GM19193 (cell line): ENCODE measurements at regions not wholly inside any gene's neighbourhood (a gene's known extent, or its start where the extent isn't known, plus 50 kb on each side); places are given as distances from the start of the nearest gene placed in this dataset.

Experiments
- POLR2A ChIP-seq: IDR thresholded peaks from 4 replicates; pipeline ENCODE4 v1.6.1; 2011; ENCODE audit not compliant: insufficient read depth, insufficient read length; ENCODE audit errors: extremely low read depth

DNA sequence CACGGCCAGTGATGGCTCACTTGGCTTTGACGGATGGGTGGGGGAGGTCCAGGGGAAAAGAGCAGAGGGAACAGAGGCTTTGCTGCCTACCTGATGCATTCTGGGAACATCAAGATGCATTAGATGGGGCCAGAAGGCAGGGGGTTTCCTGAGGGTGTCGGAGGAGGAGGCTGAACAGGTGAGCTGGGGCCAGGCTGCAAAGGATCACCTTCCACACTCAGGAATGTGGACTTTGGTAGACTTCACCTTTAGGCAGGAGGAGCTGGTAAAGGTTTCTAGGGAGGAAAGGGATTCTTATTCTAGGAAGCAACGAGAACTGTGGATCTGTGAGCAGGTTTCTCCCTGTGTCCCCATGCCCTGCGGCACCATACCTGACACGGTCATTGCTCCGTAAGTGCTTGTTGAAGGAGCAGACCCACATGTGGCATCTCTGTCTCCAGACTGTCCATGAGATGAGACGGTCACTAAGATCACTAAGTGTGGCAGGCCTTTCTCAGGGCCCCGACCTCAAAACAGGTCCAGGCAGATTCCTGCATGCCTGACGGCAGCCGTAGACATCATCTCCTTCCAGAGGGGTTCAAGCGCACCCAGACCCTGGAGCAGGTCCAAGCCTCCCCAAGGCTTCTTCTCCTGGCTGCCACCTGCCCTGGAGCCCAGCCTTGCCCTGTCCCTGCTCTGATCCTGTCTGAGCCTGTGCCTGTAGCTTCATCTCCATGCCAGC, 89.1 kb upstream of the SLC25A33 start:
- no peak for TF ChIP-seq POLR2A

DNA sequence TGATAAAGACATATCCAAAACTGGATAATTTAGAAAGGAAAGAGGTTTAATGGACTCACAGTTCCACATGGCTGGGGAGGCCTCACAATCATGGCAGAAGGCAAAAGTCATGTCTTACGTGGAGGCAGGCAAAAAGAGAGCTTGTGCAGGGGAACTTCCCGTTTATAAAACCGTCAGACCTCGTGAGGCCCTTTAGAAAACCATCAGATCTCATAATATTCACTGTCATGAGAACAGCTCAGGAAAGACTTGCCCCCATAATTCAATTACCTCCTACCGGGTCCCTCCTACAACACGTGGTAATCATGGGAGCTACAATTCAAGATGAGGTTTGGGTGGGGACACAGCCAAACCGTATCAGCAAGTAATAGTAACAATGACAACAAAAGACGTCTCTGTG, 88.2 kb upstream of the SLC25A33 start:
- TF ChIP-seq POLR2A: no peak

DNA sequence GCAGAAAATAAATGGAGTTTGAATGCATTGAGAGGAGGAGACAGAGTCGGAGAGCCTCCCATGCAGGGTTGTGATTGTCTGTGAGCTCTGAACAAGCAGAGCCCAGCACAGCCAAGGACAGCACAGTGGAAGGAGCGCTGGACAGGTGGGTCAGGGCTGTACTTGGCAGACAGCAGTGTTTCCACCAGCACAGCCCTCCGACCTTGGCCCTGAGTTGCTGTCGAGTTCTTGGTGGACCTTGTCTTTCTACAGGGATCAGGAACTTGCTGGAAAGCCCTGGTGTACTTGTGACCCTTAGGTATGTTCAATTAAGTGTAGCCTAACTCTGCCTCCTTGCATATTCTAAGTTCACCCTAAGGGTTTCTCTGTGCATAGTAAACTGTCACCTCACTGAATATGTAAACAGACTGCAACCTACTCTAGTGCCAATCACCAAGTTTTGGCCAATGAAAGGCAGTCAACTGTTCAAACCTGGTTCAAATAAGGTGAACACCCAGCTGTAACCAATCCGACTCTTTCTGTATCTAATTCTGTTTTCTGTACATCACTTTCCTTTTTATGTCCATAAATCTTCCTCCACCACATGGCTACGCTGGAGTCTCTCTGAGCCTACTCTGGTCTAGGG, 86.6 kb upstream of the SLC25A33 start:
- TF ChIP-seq POLR2A: no peak

DNA sequence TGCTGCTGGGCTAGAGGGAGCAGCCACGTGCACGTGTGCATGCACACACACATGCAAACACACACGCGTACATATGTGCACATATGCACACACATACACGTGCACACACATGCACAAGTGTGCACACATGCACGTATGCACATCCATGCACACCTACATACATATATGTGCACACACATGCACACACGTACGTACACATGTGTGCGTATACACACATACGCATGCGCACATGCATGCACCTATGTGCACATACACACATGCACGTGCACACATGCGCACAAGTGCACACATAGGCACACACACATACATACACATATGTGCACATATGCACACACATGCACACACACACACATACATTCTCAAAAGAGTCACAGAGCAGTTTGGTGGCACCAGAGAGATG, 85.9 kb upstream of the SLC25A33 start:
- no peak for TF ChIP-seq POLR2A

DNA sequence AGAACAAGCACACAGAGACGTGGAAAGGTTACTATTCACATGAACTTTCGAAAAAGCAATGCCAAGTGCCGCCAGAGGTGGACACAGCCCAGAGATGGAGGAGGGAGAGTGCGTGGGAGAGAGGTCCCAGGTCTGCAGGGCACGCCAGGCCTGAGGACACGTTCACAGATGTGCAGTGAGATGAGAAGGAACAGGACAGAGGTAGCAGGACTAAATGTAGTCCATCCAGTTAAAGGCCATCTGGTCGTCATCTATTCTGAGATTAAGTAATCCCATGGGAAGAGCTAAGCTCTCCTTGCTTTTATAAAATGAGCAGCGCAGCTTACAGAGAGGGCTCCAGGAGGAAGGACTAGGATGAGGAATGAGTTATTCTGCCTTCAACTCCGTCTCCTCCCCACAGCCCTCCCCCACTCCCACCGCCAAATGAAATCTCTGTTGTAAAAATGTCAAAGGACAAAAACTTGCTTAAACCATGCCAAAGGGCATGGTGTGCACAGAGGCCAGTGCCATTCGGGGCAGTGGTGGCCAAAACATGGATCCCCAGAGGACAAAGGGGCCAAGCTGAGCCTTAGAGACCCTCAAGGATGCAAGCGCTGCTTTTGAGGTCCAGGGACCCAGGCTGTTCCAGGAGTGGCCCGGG, 85.4 kb upstream of the SLC25A33 start:
- no peak for TF ChIP-seq POLR2A

DNA sequence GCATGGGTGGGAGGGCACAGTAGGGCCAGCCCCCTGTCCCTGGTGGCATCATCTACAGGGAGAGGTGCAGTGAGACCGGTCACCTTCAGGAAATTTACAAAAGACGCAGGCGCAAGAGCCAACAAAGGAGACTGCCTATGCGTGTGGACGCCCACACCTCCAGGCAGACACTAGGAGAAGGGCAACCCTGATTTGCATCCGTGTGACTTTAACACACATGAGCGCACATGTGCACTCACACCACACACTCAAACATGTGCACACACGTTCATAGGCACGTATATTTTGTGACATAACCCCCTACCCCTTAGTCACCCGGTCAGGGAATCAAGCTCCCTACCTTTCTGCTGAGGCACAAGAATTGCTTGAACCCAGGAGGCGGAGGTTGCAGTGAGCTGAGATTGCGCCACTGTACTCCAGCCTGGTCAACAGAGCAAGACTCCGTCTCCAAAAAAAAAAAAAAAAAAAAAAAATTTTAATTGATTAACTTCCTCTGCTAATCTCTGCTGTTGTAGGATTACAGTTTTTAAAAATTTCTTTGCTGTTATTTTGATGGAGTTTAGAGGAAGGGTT, 84.7 kb upstream of the SLC25A33 start:
- TF ChIP-seq POLR2A: no peak

DNA sequence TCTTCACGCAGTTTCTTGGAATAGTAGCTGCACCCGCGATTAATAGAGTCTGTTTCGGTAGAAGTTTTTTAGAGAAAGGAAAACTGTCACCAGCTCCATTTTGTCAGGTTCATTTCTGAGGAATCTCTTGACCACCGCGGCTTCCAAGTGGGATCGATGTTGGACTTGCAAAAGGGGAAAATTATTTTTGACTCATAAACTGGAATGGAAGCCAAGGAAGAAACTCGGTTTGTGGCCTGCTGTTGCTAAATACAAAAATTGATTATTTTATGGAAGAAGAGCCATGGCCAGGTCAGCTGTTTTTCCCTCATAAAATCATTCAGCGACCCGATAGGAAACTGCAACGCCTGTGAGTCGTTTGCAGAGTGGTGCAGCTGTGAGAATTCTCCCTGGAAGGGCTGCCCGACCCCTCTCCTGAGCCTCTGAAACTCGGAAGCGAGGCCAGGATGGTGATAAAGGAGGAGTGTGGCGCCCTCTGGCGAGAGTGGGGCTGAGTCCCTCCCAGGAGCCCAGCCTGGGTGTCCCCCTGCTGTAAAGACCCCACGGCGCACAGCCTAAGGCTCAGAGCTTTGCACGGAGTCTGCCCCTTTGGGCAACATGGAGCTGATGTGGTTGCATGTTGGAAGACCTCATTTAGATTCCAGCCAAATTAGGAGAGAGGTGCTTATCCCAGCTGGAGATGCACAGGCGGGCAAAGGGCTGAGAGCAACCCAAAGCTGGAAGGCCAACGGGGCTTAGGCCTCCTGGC, 83.6 kb upstream of the SLC25A33 start:
- no peak for TF ChIP-seq POLR2A

DNA sequence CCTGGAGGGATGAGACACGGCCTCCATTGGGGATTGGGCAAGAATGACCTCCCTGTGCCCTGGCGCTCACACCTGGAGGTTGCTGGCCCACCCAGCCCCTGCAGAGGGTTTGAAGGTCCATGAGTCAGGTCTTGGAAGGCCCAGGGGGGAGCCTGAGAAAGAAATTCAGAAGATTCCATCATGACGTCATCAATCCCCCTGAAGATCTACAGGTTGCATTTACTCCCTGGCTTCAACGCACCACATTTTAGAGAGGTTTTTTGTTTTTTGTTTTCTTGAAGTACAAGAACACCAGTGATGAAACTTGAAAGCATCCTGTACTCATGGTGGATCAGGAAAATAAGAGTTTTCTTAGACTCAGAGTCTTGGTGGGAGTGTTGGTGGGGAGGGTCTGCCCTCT, 82.4 kb upstream of the SLC25A33 start:
- TF ChIP-seq POLR2A: no peak

DNA sequence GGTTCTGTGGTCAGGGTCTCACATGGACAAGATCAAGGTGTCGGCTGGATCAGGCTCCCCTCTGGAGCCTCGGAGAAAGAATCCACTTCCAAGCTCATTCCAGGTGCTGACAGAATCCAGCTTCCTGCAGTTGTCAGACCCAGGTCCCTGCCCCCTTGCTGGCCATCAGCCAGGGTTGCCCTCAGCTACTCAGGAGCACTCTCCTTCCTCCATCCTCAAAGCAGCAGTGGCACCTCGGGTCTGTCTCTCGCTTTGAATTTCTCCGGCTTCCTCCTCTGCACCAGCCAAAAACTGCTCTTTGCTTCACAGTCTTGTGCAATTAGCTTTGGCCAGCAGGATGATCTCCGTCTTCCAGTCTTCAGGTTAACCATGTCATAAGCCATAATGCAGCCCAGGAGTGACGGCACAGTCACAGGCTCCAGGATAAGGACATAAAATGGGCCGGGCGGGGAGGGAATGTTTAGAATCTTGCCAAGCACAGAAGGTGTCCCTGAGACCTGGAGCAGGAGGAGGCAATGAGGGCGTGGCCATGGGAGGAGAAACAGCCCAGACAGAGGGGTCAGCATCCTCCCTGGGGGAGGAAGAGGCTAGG, 79.4 kb upstream of the SLC25A33 start:
- TF ChIP-seq POLR2A: no peak

DNA sequence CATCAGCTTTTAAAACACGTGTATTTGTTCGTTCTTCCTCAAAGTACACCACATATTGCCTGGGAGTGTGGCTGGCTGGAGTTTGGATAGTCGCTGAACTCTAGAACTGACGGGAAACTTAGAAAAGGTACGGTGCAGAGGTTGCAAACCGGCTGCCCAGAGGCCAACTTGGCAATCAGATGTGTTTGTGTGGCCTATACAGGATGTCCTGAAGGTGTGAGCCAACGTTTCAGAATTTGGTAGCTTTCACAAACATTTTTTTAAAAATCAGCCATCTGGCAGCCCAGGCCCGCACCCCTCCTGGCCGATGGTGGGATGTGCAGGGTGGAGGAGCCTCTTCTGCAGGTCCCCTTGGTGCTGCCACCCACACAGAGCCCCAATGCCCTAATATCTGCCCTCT, 73.6 kb upstream of the SLC25A33 start:
- no peak for TF ChIP-seq POLR2A

DNA sequence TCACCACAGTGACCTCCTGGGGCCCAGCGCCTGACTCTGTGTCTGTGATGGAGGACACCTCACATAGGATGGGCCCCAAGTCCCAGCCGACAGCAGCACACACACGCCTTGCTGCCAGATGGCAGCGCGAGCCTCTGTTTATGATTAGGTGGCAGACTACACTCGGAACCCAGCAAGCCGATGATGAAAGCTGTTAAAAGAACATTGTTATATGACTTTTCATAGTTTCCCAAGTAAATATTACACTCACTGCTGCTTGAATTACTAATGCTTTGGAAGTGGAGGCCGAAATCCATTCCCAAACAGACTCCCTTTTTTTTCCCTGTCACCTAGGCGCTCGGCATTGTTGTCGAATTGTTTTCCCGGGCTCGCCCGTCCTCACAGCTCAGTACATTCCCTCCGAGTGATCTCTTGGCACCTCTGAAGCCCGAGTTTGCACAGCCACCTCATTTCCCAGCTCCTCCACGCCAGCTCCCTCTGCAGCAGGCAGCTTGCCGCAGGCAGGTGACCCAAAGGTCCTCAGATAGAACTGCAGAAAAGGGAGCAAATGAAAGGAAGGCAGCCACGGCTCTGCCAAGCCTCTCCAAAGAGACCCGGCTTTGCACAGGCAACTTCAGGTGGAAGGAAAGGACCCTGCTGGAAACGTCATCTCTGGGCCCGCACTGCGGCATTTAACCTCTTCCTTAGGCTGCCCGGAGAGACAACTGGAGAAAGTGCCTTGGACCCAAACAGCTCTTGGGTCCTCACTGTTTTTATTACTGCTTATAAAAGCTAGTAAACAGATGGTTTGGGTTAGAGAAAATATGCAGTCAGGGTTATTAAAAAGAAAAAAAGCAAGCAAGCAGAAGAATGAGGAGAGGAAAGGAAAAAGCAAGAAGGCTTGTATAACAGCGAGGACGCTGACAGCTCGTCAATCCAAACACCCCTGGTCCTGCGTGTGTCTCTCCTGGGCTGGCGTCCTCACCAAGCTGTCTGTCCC, 72.2 kb upstream of the SLC25A33 start:
- no peak for TF ChIP-seq POLR2A

DNA sequence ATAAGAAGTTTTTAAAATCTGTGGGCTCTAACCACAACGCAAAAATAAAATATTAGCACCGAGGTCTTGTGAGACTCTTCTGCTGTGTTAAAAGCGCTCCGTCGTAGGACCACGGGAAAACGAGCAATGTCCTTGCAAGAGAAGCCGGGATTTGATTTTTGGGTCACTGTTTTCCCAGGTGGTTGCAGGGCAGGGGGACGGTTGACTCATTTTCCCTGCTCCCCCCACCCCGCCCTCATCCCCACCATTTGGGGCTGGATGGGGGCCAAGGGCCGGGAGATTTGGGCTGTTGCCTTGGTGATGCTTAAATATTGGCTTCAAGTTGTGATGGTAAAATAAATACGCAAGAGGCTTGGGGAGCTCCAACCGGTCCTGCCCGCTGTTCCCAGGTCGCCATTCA, 67.6 kb upstream of the SLC25A33 start:
- no peak for TF ChIP-seq POLR2A

DNA sequence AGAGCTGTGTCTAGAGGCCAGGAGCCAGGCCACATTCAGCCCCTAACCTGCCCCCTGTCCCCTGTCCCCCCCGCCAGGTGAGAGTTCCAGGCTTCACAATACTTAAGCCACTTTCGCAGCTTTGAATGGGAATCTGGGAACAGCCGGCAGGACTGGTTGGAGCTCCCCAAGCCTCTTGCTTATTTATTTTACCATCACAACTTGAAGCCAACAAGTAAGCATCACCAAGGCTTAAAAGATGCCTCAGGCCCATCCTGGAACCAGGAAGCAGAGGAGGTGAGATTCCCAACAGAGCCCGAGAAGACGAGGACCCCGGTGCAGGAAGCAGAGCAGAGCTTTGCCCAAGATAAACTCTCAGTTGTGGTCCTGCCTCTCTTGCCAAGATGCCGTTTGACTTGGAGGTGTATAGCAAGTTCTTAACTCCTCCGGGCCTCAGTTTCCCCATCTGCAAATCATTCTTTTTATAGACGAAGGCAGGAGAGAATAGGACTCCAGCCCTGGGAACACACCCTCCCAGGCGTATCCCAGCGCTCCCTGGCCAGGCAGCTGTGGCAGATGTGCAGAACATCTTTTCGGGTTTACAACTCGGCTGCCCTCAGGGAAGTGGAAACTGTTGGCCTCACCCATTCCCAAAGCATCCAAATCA, 66.8 kb upstream of the SLC25A33 start:
- no peak for TF ChIP-seq POLR2A

DNA sequence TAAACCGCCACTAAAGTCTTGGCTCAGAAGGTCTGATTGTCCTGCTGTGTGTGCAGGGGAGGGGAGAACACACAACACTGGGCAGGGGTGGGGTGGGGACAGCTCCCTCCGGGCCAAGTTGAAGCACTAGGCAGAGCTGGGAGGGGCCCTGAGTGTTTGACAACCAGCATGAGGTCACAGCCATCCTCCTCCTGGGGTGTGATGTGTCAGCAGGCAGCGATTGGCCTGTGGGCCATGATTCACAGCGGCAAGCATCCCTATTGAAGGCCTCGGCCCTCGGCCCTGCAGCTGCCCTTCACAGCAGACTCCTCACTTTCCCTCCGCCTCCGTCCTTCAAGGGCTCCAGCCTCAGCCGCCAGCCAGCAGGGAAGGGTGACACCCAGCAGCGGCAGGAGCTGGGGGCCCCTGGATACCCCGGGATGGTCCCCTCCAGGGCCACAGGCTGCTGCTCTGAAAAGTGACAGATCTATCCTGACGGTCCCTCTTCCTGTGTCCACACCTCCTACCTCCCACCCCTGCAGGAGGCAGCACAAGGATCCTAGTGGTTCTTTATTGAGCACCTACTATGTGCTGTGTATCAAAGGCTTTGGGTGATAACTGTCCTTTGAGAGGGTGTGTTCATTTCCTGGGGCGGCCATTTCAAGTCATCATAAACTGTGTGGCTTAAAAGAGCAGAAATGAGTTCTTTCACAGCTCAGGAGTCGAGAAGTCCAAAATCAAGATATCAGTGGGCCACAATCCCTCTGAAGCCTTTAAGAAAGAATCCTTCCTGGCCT, 66.0 kb upstream of the SLC25A33 start:
- no peak for TF ChIP-seq POLR2A
